Keratinocyte (primary cell): ENCODE measurements at regions not wholly inside any gene's neighbourhood (a gene's known extent, or its start where the extent isn't known, plus 50 kb on each side); places are given as distances from the start of the nearest gene placed in this dataset.

Experiments
- DNase-seq: peaks from one replicate; pipeline ENCODE4 v3.0.0-alpha.2; 2011; ENCODE audit warnings: low read depth, missing footprints, low spot score
- FAIRE-seq: peaks from 2 replicates; lab custom pipeline; 2011; peaks lifted over from hg19 to GRCh38; lab: Jason Lieb, UNC
- H2AFZ ChIP-seq: 2 replicates; pipeline ENCODE4 v1.6.0; 2012; ENCODE audit warnings: low read length, control low read depth, inconsistent platforms; ENCODE audit not compliant: control insufficient read depth
- H3K27ac ChIP-seq: 2 replicates; pipeline ENCODE4 v1.5.1; 2011; ENCODE audit warnings: low read length; ENCODE audit not compliant: control insufficient read depth, insufficient read depth
- H3K27me3 ChIP-seq: 3 replicates; pipeline ENCODE4 v1.6.0; 2011; ENCODE audit warnings: low read length; ENCODE audit not compliant: control insufficient read depth, insufficient read depth; ENCODE audit errors: extremely low read depth
- H3K36me3 ChIP-seq, 2 experiments: 2 replicates in 1 of 2; 3 replicates in 1 of 2; pipeline ENCODE4 v1.5.1; 2011; ENCODE audit warnings: low read length in 2 of 2, mild to moderate bottlenecking in 1 of 2; ENCODE audit not compliant: control insufficient read depth in 2 of 2, insufficient read depth in 2 of 2; ENCODE audit errors: extremely low read depth in 1 of 2
- H3K4me1 ChIP-seq: 3 replicates; pipeline ENCODE4 v1.5.1; 2011; ENCODE audit warnings: low read length; ENCODE audit not compliant: control insufficient read depth, insufficient read depth; ENCODE audit errors: extremely low read depth
- H3K4me2 ChIP-seq: 3 replicates; pipeline ENCODE4 v1.6.0; 2011; ENCODE audit warnings: low read depth, low read length; ENCODE audit not compliant: control insufficient read depth, insufficient read depth; ENCODE audit errors: extremely low read depth
- H3K4me3 ChIP-seq, 3 experiments: fragments of 200-600 bp in 1 of 3; sonication (generic) in 1 of 3; 2 replicates in 2 of 3; 3 replicates in 1 of 3; pipeline ENCODE4 v1.5.1; 2011 to 2016; ENCODE audit warnings: low read length in 3 of 3, mild to moderate bottlenecking in 3 of 3, control low read depth in 2 of 3, inconsistent platforms in 1 of 3, low read depth in 1 of 3, mixed read lengths in 1 of 3, mixed run types in 1 of 3, moderate library complexity in 1 of 3; ENCODE audit not compliant: control insufficient read depth in 2 of 3, insufficient read depth in 2 of 3; ENCODE audit errors: extremely low read depth in 1 of 3
- H3K79me2 ChIP-seq: 2 replicates; pipeline ENCODE4 v1.6.0; 2012; ENCODE audit warnings: low read length; ENCODE audit not compliant: control insufficient read depth, insufficient read depth
- H3K9ac ChIP-seq: 3 replicates; pipeline ENCODE4 v1.6.0; 2011; ENCODE audit warnings: low read length; ENCODE audit not compliant: control insufficient read depth, insufficient read depth; ENCODE audit errors: extremely low read depth
- H3K9me1 ChIP-seq: 3 replicates; pipeline ENCODE4 v1.6.0; 2011; ENCODE audit warnings: low read length; ENCODE audit not compliant: control insufficient read depth, insufficient read depth; ENCODE audit errors: extremely low read depth
- H3K9me3 ChIP-seq: 2 replicates; pipeline ENCODE4 v1.5.1; 2012; ENCODE audit warnings: low read depth, low read length; ENCODE audit not compliant: control insufficient read depth
- H4K20me1 ChIP-seq: 3 replicates; pipeline ENCODE4 v1.6.0; 2011; ENCODE audit warnings: low read length; ENCODE audit not compliant: control insufficient read depth, insufficient read depth; ENCODE audit errors: extremely low read depth
- EZH2 ChIP-seq: IDR thresholded peaks from one replicate; pipeline ENCODE4 v1.6.1; 2012; ENCODE audit warnings: inconsistent platforms, mild to moderate bottlenecking, low read length, moderate library complexity
- dilution Hi-C: fragments of 300-500 bp; cut with MboI; formaldehyde crosslinking; loops from one replicate; pipeline ENCODE4 v1.7.0; 2020; ENCODE audit warnings: low sequenced_read_pairs; ENCODE audit not compliant: extremely low pct_ligation_motif_present
- TF ChIP-seq, protein P1 (sequence below), 3 experiments: IDR thresholded peaks in 1 of 3; conservative IDR thresholded peaks in 1 of 3; optimal IDR thresholded peaks in 1 of 3; 2 replicates in 2 of 3; 3 replicates in 1 of 3; pipeline versions ENCODE3 to v1.5.1; 2011; ENCODE audit warnings: low read length in 3 of 3, mild to moderate bottlenecking in 3 of 3, moderate library complexity in 2 of 3, control low read depth in 1 of 3, inconsistent platforms in 1 of 3; ENCODE audit not compliant: insufficient read depth in 2 of 3; ENCODE audit errors: extremely low read depth in 1 of 3

DNA sequence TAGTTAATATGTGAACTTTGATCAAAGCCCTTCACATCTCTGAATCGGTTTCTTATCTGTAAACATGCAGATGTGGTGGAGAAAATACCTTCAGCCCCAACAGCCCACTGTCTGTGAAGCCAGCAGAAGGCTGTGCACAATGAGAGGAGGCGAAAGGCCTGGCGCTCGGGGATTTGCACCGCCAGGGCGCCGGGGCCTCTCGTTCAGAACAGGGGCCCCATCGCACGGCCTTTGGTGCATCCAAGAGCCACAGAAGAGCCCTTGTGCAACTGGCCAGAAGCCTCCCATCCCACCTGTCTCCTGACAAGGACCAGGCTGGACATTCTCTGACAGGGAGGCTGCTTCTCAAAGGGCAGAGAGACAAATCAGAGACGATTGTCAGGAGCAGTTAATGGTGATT lies 407.2 kb upstream of the MYT1L start:
- H3K4me2 ChIP-seq, result no peak overlapping the region
- dilution Hi-C loops, result no loop called here
- no peak overlapping the region for H3K9ac ChIP-seq
- no peaks in the 10 kb centered on the region for H3K79me2 ChIP-seq
- FAIRE-seq (no peak), DNase-seq (no peak)
- no peaks in the 10 kb centered on the region for H3K9me1 ChIP-seq
- H3K36me3 ChIP-seq, result no peaks in the 10 kb centered on the region
- H3K4me3 ChIP-seq, result no peak overlapping the region
- H3K9me3 ChIP-seq, result no peaks in the 10 kb centered on the region
- H3K27ac ChIP-seq, result no peak overlapping the region
- no peaks in the 10 kb centered on the region for H4K20me1 ChIP-seq
- no peaks in the 10 kb centered on the region for H3K27me3 ChIP-seq
- H3K4me1 ChIP-seq, result peaks cover 30% of the 10 kb centered on the region
- no peak overlapping the region for H2AFZ ChIP-seq
- TF ChIP-seq, protein P1, sequence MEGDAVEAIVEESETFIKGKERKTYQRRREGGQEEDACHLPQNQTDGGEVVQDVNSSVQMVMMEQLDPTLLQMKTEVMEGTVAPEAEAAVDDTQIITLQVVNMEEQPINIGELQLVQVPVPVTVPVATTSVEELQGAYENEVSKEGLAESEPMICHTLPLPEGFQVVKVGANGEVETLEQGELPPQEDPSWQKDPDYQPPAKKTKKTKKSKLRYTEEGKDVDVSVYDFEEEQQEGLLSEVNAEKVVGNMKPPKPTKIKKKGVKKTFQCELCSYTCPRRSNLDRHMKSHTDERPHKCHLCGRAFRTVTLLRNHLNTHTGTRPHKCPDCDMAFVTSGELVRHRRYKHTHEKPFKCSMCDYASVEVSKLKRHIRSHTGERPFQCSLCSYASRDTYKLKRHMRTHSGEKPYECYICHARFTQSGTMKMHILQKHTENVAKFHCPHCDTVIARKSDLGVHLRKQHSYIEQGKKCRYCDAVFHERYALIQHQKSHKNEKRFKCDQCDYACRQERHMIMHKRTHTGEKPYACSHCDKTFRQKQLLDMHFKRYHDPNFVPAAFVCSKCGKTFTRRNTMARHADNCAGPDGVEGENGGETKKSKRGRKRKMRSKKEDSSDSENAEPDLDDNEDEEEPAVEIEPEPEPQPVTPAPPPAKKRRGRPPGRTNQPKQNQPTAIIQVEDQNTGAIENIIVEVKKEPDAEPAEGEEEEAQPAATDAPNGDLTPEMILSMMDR (optimal IDR thresholded peaks at IDR 0.05 in 1 of 3, IDR thresholded peaks at IDR 0.05 in 1 of 3, conservative IDR thresholded peaks at IDR 0.05 in 1 of 3; ENCODE audit: extremely low read depth in 1 of 3, insufficient read depth in 2 of 3, low read length in 3 of 3), result no peak
- TF ChIP-seq EZH2, result no peak

DNA sequence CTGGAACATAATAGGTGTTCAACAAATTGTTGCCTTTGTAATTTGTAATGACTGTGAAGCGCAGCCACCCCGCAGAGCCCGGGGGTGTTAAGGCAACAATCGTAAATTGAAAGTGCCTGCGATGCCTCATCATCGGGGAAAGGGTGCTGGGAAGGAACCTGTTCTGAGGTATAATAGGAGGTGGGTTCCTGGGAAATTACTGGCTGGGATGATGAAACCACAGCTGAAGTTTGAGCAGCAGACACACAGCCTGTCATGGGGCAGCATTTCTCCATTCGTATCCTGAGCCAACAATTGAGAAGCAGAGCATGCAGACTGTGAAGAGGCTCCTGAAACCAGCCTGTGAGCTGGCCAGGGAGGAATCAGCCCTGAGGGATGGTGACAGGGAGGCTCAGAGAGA lies 404.0 kb upstream of the MYT1L start:
- no peak overlapping the region for H3K27ac ChIP-seq
- H3K27me3 ChIP-seq, result no peaks in the 10 kb centered on the region
- TF ChIP-seq, protein P1 (optimal IDR thresholded peaks at IDR 0.05 in 1 of 3, IDR thresholded peaks at IDR 0.05 in 1 of 3, conservative IDR thresholded peaks at IDR 0.05 in 1 of 3; ENCODE audit: extremely low read depth in 1 of 3, insufficient read depth in 2 of 3, low read length in 3 of 3), result no peak
- no peak for TF ChIP-seq EZH2
- no peaks in the 10 kb centered on the region for H4K20me1 ChIP-seq
- no peaks in the 10 kb centered on the region for H3K9me1 ChIP-seq
- FAIRE-seq (no peak), DNase-seq (no peak)
- no peaks in the 10 kb centered on the region for H3K36me3 ChIP-seq
- dilution Hi-C loops, result no loop called here
- no peaks in the 10 kb centered on the region for H3K9me3 ChIP-seq
- H3K9ac ChIP-seq, result no peak overlapping the region
- no peak overlapping the region for H3K4me3 ChIP-seq
- no peaks in the 10 kb centered on the region for H3K79me2 ChIP-seq
- no peak overlapping the region for H2AFZ ChIP-seq
- H3K4me2 ChIP-seq, result no peak overlapping the region
- peaks cover 11% of the 10 kb centered on the region for H3K4me1 ChIP-seq
